HepG2 (cell line): ENCODE measurements at regions not wholly inside any gene's neighbourhood (a gene's known extent, or its start where the extent isn't known, plus 50 kb on each side); places are given as distances from the start of the nearest gene placed in this dataset.

Experiments used
- BORCS8-MEF2B ChIP-seq: sonication (generic); formaldehyde crosslinking; IDR thresholded peaks from 2 replicates; pipeline ENCODE4 v1.8.0; 2022; ENCODE audit warnings: mild to moderate bottlenecking, missing genetic modification reagents
- GLMP ChIP-seq: sonication (generic); formaldehyde crosslinking; IDR thresholded peaks from 2 replicates; pipeline ENCODE4 v1.9.0; 2021; ENCODE audit warnings: missing genetic modification reagents, mild to moderate bottlenecking, borderline replicate concordance
- MAFK ChIP-seq, 2 experiments: IDR thresholded peaks in 1 of 2; conservative IDR thresholded peaks in 1 of 2; 2 replicates each; pipeline ENCODE4 v1.6.1; 2011; ENCODE audit warnings: improper control_type of control experiment in 2 of 2, low read length in 2 of 2
- NAIF1 ChIP-seq: sonication (generic); formaldehyde crosslinking; IDR thresholded peaks from 2 replicates; pipeline ENCODE4 v1.5.0; 2020; ENCODE audit warnings: mild to moderate bottlenecking, missing genetic modification reagents, borderline replicate concordance
- REPIN1 ChIP-seq: sonication (generic); formaldehyde crosslinking; IDR thresholded peaks from 2 replicates; pipeline ENCODE4 v1.8.0; 2022; ENCODE audit warnings: missing genetic modification reagents, low read depth, mild to moderate bottlenecking, borderline replicate concordance
- SNRNP70 ChIP-seq: fragments of 200-400 bp; formaldehyde crosslinking; IDR thresholded peaks from 2 replicates; pipeline ENCODE4 v1.6.1; 2017; ENCODE audit warnings: mild to moderate bottlenecking, low read depth, low read length, moderate library complexity
- SRSF1 ChIP-seq: fragments of 200-400 bp; formaldehyde crosslinking; optimal IDR thresholded peaks from 2 replicates; pipeline ENCODE3; 2017; ENCODE audit warnings: mild to moderate bottlenecking, low read depth, low read length, moderate library complexity
- U2AF1 ChIP-seq: fragments of 200-400 bp; formaldehyde crosslinking; optimal IDR thresholded peaks from 2 replicates; pipeline ENCODE3; 2017; ENCODE audit warnings: mild to moderate bottlenecking, low read depth, low read length
- ZBED4 ChIP-seq: sonication (generic); formaldehyde crosslinking; IDR thresholded peaks from 2 replicates; pipeline ENCODE4 v1.4.0; 2020; ENCODE audit warnings: missing genetic modification reagents, borderline replicate concordance
- ZNF124 ChIP-seq: sonication (generic); formaldehyde crosslinking; IDR thresholded peaks from 2 replicates; pipeline ENCODE4 v1.4.0; 2020; ENCODE audit warnings: missing genetic modification reagents
- ZNF143 ChIP-seq: sonication (generic); formaldehyde crosslinking; IDR thresholded peaks from 2 replicates; pipeline ENCODE4 v1.4.0; 2020; ENCODE audit warnings: missing genetic modification reagents
- ZNF264 ChIP-seq: sonication (generic); formaldehyde crosslinking; IDR thresholded peaks from 2 replicates; pipeline ENCODE4 v1.4.0; 2020; ENCODE audit warnings: missing genetic modification reagents
- ZNF703 ChIP-seq: sonication (generic); formaldehyde crosslinking; IDR thresholded peaks from 2 replicates; pipeline ENCODE4 v1.5.1; 2020; ENCODE audit warnings: missing genetic modification reagents, mild to moderate bottlenecking, moderate library complexity, borderline replicate concordance
- ZSCAN9 ChIP-seq: IDR thresholded peaks from 2 replicates; pipeline ENCODE4 v1.6.1; 2016; ENCODE audit warnings: borderline replicate concordance
- TF ChIP-seq, protein P1 (sequence below), 2 experiments: sonication (generic) in 1 of 2; formaldehyde crosslinking in 1 of 2; IDR thresholded peaks; 2 replicates each; pipeline versions ENCODE4 v1.4.0 to v1.6.1; 2018 to 2020; ENCODE audit warnings: missing genetic modification reagents in 2 of 2, borderline replicate concordance in 1 of 2, low read depth in 1 of 2, mild to moderate bottlenecking in 1 of 2, missing biosample characterization in 1 of 2
- TF ChIP-seq, protein P2 (sequence below): sonication (generic); formaldehyde crosslinking; conservative IDR thresholded peaks from 2 replicates; pipeline ENCODE4 v1.4.0; 2020; ENCODE audit warnings: missing genetic modification reagents
- TF ChIP-seq, protein P3 (sequence below): sonication (generic); formaldehyde crosslinking; IDR thresholded peaks from 2 replicates; pipeline ENCODE4 v1.4.0; 2020; ENCODE audit warnings: mild to moderate bottlenecking, missing genetic modification reagents, borderline replicate concordance

DNA sequence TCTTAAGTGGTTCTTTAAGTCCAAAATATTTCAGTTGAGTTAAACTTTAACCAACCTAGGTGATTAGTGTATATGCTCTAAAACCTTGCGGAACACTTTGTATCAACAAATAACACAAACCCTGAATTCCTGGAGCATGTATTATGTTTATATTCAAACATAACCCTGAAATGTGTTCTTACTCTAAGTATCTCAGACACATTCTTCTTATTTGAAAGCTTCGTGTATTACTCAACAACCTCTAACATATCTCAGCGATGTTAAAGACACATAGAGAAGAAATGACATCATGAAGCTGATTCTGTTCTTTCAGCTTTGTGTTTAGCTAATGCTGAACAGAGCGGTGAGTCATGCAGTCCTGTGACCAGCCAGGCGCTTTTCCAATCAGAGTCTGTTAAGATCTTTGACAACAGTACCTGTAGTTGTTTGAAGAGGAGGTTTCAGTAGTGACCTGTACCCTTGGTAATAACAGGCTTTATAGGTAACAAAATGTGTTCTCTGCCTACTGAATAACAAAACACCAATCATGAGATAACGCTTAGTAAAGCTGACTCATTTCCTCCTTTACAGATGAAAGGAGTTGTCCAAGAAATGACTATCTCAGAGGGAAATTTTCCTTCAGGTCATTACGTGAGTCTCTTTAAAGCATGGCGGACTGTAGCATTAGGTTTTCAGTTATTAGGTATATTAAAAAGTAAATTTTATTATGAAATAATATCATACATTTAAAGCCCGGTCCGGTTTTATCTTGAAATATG is 67.3 kb upstream of the KLF6 start (continued):
- no peak for TF ChIP-seq NAIF1 (CRISPR knock-in tag)
- TF ChIP-seq ZSCAN9 (CRISPR knock-in tag), result peak; percentile 42; the same call in 1 of the 2 replicates
- TF ChIP-seq ZNF264 (CRISPR knock-in tag), result no peak
- TF ChIP-seq GLMP (CRISPR knock-in tag), result no peak
- no peak for TF ChIP-seq ZNF703
- TF ChIP-seq, protein P1, sequence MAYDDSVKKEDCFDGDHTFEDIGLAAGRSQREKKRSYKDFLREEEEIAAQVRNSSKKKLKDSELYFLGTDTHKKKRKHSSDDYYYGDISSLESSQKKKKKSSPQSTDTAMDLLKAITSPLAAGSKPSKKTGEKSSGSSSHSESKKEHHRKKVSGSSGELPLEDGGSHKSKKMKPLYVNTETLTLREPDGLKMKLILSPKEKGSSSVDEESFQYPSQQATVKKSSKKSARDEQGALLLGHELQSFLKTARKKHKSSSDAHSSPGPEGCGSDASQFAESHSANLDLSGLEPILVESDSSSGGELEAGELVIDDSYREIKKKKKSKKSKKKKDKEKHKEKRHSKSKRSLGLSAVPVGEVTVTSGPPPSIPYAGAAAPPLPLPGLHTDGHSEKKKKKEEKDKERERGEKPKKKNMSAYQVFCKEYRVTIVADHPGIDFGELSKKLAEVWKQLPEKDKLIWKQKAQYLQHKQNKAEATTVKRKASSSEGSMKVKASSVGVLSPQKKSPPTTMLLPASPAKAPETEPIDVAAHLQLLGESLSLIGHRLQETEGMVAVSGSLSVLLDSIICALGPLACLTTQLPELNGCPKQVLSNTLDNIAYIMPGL (CRISPR knock-in tag; IDR thresholded peaks at IDR 0.05; ENCODE audit: borderline replicate concordance in 1 of 2, low read depth in 1 of 2), result 0 out of 4 replicates have a peak, but pooled peaks of 1 of the 2 experiments have one; percentile 29
- TF ChIP-seq, protein P2, sequence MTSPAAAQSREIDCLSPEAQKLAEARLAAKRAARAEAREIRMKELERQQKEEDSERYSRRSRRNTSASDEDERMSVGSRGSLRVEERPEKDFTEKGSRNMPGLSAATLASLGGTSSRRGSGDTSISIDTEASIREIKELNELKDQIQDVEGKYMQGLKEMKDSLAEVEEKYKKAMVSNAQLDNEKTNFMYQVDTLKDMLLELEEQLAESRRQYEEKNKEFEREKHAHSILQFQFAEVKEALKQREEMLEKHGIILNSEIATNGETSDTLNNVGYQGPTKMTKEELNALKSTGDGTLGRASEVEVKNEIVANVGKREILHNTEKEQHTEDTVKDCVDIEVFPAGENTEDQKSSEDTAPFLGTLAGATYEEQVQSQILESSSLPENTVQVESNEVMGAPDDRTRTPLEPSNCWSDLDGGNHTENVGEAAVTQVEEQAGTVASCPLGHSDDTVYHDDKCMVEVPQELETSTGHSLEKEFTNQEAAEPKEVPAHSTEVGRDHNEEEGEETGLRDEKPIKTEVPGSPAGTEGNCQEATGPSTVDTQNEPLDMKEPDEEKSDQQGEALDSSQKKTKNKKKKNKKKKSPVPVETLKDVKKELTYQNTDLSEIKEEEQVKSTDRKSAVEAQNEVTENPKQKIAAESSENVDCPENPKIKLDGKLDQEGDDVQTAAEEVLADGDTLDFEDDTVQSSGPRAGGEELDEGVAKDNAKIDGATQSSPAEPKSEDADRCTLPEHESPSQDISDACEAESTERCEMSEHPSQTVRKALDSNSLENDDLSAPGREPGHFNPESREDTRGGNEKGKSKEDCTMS (CRISPR knock-in tag), result no peak
- TF ChIP-seq SRSF1, result no peak
- TF ChIP-seq ZNF143 (CRISPR knock-in tag), result no peak
- TF ChIP-seq ZNF124 (CRISPR knock-in tag), result no peak
- no peak for TF ChIP-seq U2AF1
- peak in 1 of 2 experiments; percentile 8; a peak in 1 of 4 replicates for TF ChIP-seq MAFK (conservative IDR thresholded peaks at IDR 0.05 in 1 of 2, IDR thresholded peaks at IDR 0.05 in 1 of 2; ENCODE audit: low read length in 2 of 2)
- TF ChIP-seq SNRNP70, result no peak
- TF ChIP-seq, protein P3, sequence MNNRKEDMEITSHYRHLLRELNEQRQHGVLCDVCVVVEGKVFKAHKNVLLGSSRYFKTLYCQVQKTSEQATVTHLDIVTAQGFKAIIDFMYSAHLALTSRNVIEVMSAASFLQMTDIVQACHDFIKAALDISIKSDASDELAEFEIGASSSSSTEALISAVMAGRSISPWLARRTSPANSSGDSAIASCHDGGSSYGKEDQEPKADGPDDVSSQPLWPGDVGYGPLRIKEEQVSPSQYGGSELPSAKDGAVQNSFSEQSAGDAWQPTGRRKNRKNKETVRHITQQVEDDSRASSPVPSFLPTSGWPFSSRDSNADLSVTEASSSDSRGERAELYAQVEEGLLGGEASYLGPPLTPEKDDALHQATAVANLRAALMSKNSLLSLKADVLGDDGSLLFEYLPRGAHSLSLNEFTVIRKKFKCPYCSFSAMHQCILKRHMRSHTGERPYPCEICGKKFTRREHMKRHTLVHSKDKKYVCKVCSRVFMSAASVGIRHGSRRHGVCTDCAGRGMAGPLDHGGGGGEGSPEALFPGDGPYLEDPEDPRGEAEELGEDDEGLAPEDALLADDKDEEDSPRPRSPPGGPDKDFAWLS, result no peak
- TF ChIP-seq ZBED4 (CRISPR knock-in tag), result peak; percentile 15; the same call in 1 of the 2 replicates
- no peak for TF ChIP-seq BORCS8-MEF2B (CRISPR knock-in tag)
- TF ChIP-seq REPIN1 (CRISPR knock-in tag), result no peak
